ENCODE measurements at regions not wholly inside any gene's neighbourhood (a gene's known extent, or its start where the extent isn't known, plus 50 kb on each side); places are given as distances from the start of the nearest gene placed in this dataset.

DNA sequence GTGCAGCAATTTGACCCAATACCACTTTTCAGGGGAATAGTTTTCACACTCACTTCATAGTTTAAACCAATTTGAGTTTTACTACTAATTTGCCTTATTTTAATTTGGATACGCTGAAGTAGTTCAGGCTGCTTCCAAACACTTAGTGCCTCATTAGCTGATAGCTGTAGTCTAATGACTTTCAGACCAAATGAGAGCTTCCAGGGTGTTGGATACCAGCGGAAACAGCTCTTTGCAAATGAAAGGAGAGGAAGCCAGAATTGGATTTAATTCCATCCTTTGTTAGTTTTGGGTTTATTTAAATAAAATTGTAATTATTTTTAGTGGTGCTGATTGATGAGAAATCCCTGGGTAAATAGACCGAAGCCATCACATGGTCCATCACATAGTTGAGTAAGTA is 158.3 kb upstream of the SEL1L start:
- Histone ChIP-seq H3K9me3 (no peaks in the 10 kb centered on the region), H3K27ac (no peak overlapping the region), H3K36me3 (no peaks in the 10 kb centered on the region), H3K4me1 (ENCODE audit: insufficient read depth) (no peaks in the 10 kb centered on the region), H3K4me3 (no peak overlapping the region), H3K27me3 (no peaks in the 10 kb centered on the region)
- WGBS, 3 donors: 85 to 90% (median 87%) methylated on average over 3 of the region's 3 CpGs
- no peak for DNase-seq
- intact Hi-C loops (cut with DNase I): no loop called here
- TF ChIP-seq, protein P1, sequence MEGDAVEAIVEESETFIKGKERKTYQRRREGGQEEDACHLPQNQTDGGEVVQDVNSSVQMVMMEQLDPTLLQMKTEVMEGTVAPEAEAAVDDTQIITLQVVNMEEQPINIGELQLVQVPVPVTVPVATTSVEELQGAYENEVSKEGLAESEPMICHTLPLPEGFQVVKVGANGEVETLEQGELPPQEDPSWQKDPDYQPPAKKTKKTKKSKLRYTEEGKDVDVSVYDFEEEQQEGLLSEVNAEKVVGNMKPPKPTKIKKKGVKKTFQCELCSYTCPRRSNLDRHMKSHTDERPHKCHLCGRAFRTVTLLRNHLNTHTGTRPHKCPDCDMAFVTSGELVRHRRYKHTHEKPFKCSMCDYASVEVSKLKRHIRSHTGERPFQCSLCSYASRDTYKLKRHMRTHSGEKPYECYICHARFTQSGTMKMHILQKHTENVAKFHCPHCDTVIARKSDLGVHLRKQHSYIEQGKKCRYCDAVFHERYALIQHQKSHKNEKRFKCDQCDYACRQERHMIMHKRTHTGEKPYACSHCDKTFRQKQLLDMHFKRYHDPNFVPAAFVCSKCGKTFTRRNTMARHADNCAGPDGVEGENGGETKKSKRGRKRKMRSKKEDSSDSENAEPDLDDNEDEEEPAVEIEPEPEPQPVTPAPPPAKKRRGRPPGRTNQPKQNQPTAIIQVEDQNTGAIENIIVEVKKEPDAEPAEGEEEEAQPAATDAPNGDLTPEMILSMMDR (IDR thresholded peaks at IDR 0.05): no peak
- TF ChIP-seq POLR2A (IDR thresholded peaks at IDR 0.05): no peak

DNA sequence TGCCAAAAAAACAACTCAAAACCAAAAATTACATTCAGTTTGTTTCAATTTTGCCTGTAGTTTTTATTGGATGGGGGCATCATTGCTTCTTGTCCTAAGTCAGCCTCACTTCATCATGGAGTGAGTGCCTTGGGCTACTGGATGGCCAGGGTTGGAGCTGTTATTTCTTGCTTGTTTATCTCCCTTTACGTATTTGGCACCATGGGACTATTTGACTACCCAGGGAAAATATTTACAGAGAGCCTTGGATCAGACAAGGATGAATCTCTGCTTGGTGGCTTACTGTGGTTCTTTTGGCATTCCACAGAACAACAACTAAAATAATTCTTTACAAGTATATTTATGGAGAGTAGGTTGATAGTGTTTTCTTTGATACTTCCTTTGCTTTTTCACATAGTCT is 160.8 kb upstream of the SEL1L start:
- H3K36me3 ChIP-seq: no peaks in the 10 kb centered on the region

DNA sequence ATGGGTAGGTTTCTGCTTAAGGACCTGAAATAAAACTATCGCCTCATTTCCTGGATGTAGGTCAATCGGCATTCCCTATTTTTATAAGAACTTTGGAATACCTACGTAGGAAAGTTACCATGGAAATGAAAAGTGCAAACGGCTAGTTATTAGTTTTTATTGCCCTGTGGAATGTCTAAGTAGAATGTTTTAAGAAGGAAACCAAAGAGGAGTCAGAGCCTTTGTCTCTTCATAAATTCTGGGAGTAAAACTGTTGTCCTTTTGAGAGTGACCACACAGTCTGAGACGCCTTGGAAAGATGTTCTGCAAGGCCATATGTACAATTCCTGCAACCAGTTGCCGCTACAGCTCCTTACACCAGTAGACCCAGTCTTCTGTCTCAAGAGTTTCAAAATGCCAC is 176.0 kb upstream of the SEL1L start:
- Histone ChIP-seq H3K4me1 (ENCODE audit: insufficient read depth) (no peaks in the 10 kb centered on the region), H3K36me3 (no peaks in the 10 kb centered on the region), H3K9me3 (no peaks in the 10 kb centered on the region), H3K4me3 (no peak overlapping the region), H3K27ac (no peak overlapping the region), H3K27me3 (no peaks in the 10 kb centered on the region)
- TF ChIP-seq EP300 (IDR thresholded peaks at IDR 0.05): no peak
- TF ChIP-seq POLR2A (IDR thresholded peaks at IDR 0.05): no peak
- TF ChIP-seq, protein P1 (IDR thresholded peaks at IDR 0.05): no peak
- no peak for DNase-seq
- 18 to 34% (median 19%) methylated on average over 6 of the region's 6 CpGs for WGBS, 3 donors
- intact Hi-C loops (cut with DNase I): no loop called here

More for the DNA sequence above, 160.8 kb upstream of the SEL1L start:
- intact Hi-C loops (cut with DNase I): no loop called here
- Histone ChIP-seq H3K4me3 (no peak overlapping the region), H3K9me3 (no peaks in the 10 kb centered on the region), H3K4me1 (ENCODE audit: insufficient read depth) (no peaks in the 10 kb centered on the region), H3K27me3 (no peaks in the 10 kb centered on the region), H3K27ac (no peak overlapping the region)
- TF ChIP-seq, protein P1 (IDR thresholded peaks at IDR 0.05): no peak
- TF ChIP-seq POLR2A (IDR thresholded peaks at IDR 0.05): no peak
- TF ChIP-seq EP300 (IDR thresholded peaks at IDR 0.05): no peak
- DNase-seq: no peak
- 25 to 57% (median 50%) methylated on average over 1 of the region's 1 CpG for WGBS, 3 donors

DNA sequence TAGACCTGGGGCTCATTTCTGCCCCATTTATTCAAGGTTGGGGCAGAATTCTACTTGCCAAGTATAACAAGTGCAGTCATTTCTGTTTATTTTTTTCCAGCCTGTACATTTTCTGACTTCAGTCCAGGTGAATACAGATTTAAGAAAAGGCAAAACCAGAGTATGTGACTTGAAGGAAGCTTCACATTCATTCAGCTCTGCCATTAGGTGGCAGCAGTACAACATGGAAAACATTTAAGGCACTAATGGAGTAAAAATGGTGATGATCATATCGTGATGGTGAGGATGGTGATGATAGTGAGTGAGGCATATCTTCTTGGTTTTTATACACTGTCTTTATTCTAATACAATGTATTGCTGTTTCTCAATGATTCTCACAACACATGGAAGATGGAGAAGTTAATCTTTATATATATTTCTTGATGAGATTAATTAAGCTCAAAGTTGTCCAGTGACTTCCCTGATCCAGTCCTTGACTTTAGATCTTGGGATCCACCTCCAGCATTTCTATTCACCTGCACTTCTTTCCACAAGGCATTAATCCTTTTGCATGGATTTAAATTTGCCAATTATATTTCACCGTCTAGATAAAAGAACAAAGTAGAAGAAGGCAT is 176.7 kb upstream of the SEL1L start:
- WGBS, 3 donors: 43 to 50% (median 46%) methylated on average over 2 of the region's 2 CpGs
- H3K4me1 ChIP-seq (ENCODE audit: insufficient read depth): no peaks in the 10 kb centered on the region
- H3K9me3 ChIP-seq: no peaks in the 10 kb centered on the region
- H3K27ac ChIP-seq: no peak overlapping the region
- DNase-seq: no peak
- H3K27me3 ChIP-seq: no peaks in the 10 kb centered on the region
- intact Hi-C loops (cut with DNase I): no loop called here
- H3K4me3 ChIP-seq: no peak overlapping the region
- TF ChIP-seq EP300 (IDR thresholded peaks at IDR 0.05) (no peak), POLR2A (IDR thresholded peaks at IDR 0.05) (no peak)
- TF ChIP-seq, protein P1 (IDR thresholded peaks at IDR 0.05): no peak
- no peaks in the 10 kb centered on the region for H3K36me3 ChIP-seq

Data from ovary (tissue), 7 donors.